BE2C (cell line): ENCODE measurements at regions not wholly inside any gene's neighbourhood (a gene's known extent, or its start where the extent isn't known, plus 50 kb on each side); places are given as distances from the start of the nearest gene placed in this dataset.

Experiments used
- DNase-seq: peaks from one replicate; pipeline ENCODE4 v3.0.0-alpha.2; 2020
- H3K27me3 ChIP-seq: fragments of 250-450 bp; sonication (Bioruptor Pico); 2 replicates; pipeline ENCODE4 v1.5.1; 2020; ENCODE audit warnings: mild to moderate bottlenecking
- H3K36me3 ChIP-seq: fragments of 250-450 bp; sonication (Bioruptor Pico); 2 replicates; pipeline ENCODE4 v1.5.1; 2020; ENCODE audit warnings: mild to moderate bottlenecking
- H3K4me1 ChIP-seq: fragments of 250-450 bp; sonication (Bioruptor Pico); 2 replicates; pipeline ENCODE4 v1.5.1; 2020
- H3K4me3 ChIP-seq: 2 replicates; pipeline ENCODE4 v1.5.1; 2011; ENCODE audit warnings: low read depth, low read length
- H3K9me3 ChIP-seq: fragments of 250-450 bp; sonication (Bioruptor Pico); 2 replicates; pipeline ENCODE4 v1.5.1; 2020
- CTCF ChIP-seq: IDR thresholded peaks from 2 replicates; pipeline ENCODE4 v1.5.1; 2012; ENCODE audit warnings: mild to moderate bottlenecking, low read depth, low read length

GRCh38 chr2:143847257-143847656 lies 672.7 kb downstream of the ZEB2 start:
- Histone ChIP-seq H3K4me1 (no peaks in the 10 kb centered on the region), H3K27me3 (no peaks in the 10 kb centered on the region), H3K4me3 (no peak overlapping the region), H3K9me3 (no peaks in the 10 kb centered on the region), H3K36me3 (no peaks in the 10 kb centered on the region)
- DNase-seq = no peak
- TF ChIP-seq CTCF = no peak

- no peak for TF ChIP-seq CTCF
- Histone ChIP-seq H3K4me1 (no peaks in the 10 kb centered on the region), H3K36me3 (no peaks in the 10 kb centered on the region), H3K9me3 (no peaks in the 10 kb centered on the region), H3K4me3 (no peak overlapping the region), H3K27me3 (no peaks in the 10 kb centered on the region)
- no peak for DNase-seq
Measured at GRCh38 chr2:143844986-143845385, 674.9 kb downstream of the ZEB2 start.

- DNase-seq = no peak
- H3K36me3 ChIP-seq = no peaks in the 10 kb centered on the region
- H3K4me1 ChIP-seq = no peaks in the 10 kb centered on the region
- no peaks in the 10 kb centered on the region for H3K27me3 ChIP-seq
- H3K9me3 ChIP-seq = no peaks in the 10 kb centered on the region
- H3K4me3 ChIP-seq = no peak overlapping the region
- TF ChIP-seq CTCF = no peak
Measured at GRCh38 chr2:143843686-143844085, 676.2 kb downstream of the ZEB2 start.

- Histone ChIP-seq H3K36me3 (no peaks in the 10 kb centered on the region), H3K4me1 (no peaks in the 10 kb centered on the region), H3K9me3 (no peaks in the 10 kb centered on the region), H3K27me3 (no peaks in the 10 kb centered on the region), H3K4me3 (no peak overlapping the region)
- no peak for DNase-seq
- no peak for TF ChIP-seq CTCF
Measured at GRCh38 chr2:143842836-143843235, 677.1 kb downstream of the ZEB2 start.

GRCh38 chr2:143841935-143842334 lies 678.0 kb downstream of the ZEB2 start:
- no peaks in the 10 kb centered on the region for H3K4me1 ChIP-seq
- no peak overlapping the region for H3K4me3 ChIP-seq
- H3K36me3 ChIP-seq = no peaks in the 10 kb centered on the region
- H3K27me3 ChIP-seq = no peaks in the 10 kb centered on the region
- peak; percentile 7 for DNase-seq
- TF ChIP-seq CTCF = peak; percentile 42
- no peaks in the 10 kb centered on the region for H3K9me3 ChIP-seq

- no peaks in the 10 kb centered on the region for H3K27me3 ChIP-seq
Measured at GRCh38 chr2:143840601-143841000, 679.3 kb downstream of the ZEB2 start.

More at GRCh38 chr2:143840601-143841000, 679.3 kb downstream of the ZEB2 start:
- no peak for TF ChIP-seq CTCF
- Histone ChIP-seq H3K4me1 (no peaks in the 10 kb centered on the region), H3K4me3 (no peak overlapping the region), H3K36me3 (no peaks in the 10 kb centered on the region), H3K9me3 (no peaks in the 10 kb centered on the region)
- DNase-seq = no peak
